ENCODE measurements at regions not wholly inside any gene's neighbourhood (a gene's known extent, or its start where the extent isn't known, plus 50 kb on each side); places are given as distances from the start of the nearest gene placed in this dataset.

DNA sequence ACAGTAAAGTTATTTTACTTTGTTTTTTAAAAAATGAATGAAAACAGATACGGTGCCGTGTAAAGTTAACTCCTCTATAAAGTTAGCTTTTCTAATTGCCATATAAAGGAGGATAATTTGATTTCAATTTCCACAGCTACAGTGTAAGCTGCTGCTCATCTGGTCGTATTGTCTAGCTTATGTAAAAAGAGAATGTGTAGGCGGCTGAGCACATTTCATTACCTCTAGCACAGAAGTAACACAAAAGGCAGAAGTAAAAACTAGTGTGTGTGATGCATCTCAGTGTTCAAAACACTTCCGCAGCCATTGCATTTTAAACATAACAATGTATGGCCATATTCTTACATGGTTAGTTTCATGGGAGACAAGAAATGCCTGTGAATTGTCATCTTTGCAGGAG, 105.0 kb upstream of the P2RY1 start:
- TF ChIP-seq, protein P1, sequence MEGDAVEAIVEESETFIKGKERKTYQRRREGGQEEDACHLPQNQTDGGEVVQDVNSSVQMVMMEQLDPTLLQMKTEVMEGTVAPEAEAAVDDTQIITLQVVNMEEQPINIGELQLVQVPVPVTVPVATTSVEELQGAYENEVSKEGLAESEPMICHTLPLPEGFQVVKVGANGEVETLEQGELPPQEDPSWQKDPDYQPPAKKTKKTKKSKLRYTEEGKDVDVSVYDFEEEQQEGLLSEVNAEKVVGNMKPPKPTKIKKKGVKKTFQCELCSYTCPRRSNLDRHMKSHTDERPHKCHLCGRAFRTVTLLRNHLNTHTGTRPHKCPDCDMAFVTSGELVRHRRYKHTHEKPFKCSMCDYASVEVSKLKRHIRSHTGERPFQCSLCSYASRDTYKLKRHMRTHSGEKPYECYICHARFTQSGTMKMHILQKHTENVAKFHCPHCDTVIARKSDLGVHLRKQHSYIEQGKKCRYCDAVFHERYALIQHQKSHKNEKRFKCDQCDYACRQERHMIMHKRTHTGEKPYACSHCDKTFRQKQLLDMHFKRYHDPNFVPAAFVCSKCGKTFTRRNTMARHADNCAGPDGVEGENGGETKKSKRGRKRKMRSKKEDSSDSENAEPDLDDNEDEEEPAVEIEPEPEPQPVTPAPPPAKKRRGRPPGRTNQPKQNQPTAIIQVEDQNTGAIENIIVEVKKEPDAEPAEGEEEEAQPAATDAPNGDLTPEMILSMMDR (IDR thresholded peaks at IDR 0.05; ENCODE audit: low read depth, low read length), result no peak

DNA sequence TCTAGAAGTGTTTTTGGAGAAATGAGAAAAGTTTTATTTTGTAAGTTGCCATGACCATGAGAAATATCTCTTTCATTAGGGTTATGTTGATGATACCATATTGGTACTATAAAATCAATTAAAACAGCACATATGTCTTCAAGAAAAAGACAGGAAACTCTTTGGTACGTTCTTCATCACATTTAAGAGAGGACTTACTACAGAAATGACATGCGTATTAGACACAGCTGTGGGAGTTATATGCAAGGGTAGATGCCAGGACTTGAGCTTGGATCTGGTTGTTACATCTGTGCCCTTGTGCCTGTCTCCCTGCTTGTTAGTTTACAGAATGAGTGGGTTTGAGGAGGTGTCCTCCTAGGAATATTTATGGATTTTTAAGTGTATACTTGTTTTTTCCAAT, 103.4 kb upstream of the P2RY1 start:
- no peaks in the 10 kb centered on the region for H3K9me3 ChIP-seq
- no peaks in the 10 kb centered on the region for H3K27me3 ChIP-seq
- H3K4me3 ChIP-seq (ENCODE audit: low read depth, low read length), result no peak overlapping the region
- TF ChIP-seq, protein P1 (IDR thresholded peaks at IDR 0.05; ENCODE audit: low read depth, low read length), result no peak
- H3K4me1 ChIP-seq, result no peaks in the 10 kb centered on the region
- H3K36me3 ChIP-seq, result no peaks in the 10 kb centered on the region
- no peak for DNase-seq

More for the DNA sequence above, 105.0 kb upstream of the P2RY1 start:
- Histone ChIP-seq H3K4me1 (no peaks in the 10 kb centered on the region), H3K27me3 (no peaks in the 10 kb centered on the region), H3K36me3 (no peaks in the 10 kb centered on the region), H3K4me3 (ENCODE audit: low read depth, low read length) (no peak overlapping the region), H3K9me3 (no peaks in the 10 kb centered on the region)
- DNase-seq, result no peak

DNA sequence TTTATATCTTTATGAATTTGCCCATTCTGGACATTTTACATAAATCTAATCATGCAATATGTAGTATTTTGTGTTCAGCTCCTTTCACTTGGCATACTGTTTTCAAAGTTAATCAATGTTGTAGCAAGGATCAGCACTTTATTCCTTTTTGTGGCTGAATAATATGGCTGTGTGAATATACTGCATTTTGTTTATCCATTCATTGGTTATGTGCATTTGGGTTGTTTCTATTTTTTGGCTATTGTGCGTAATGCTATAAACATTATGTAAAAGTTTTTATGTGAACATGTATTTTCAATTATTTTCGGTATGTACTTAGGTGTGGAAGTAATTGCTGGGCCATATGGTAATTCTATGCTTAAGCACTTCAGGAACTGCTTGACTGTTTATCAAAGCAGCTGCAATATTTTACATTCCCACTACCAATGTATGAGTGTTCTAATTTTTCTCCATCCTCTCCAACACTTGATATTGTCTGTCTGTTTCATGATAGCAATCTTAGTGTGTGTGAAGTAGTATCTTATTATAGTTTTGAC, 101.3 kb upstream of the P2RY1 start:
- DNase-seq, result no peak
- no peaks in the 10 kb centered on the region for H3K9me3 ChIP-seq
- H3K4me1 ChIP-seq, result no peaks in the 10 kb centered on the region
- TF ChIP-seq, protein P1 (IDR thresholded peaks at IDR 0.05; ENCODE audit: low read depth, low read length), result no peak
- no peaks in the 10 kb centered on the region for H3K36me3 ChIP-seq
- no peaks in the 10 kb centered on the region for H3K27me3 ChIP-seq
- H3K4me3 ChIP-seq (ENCODE audit: low read depth, low read length), result no peak overlapping the region

DNA sequence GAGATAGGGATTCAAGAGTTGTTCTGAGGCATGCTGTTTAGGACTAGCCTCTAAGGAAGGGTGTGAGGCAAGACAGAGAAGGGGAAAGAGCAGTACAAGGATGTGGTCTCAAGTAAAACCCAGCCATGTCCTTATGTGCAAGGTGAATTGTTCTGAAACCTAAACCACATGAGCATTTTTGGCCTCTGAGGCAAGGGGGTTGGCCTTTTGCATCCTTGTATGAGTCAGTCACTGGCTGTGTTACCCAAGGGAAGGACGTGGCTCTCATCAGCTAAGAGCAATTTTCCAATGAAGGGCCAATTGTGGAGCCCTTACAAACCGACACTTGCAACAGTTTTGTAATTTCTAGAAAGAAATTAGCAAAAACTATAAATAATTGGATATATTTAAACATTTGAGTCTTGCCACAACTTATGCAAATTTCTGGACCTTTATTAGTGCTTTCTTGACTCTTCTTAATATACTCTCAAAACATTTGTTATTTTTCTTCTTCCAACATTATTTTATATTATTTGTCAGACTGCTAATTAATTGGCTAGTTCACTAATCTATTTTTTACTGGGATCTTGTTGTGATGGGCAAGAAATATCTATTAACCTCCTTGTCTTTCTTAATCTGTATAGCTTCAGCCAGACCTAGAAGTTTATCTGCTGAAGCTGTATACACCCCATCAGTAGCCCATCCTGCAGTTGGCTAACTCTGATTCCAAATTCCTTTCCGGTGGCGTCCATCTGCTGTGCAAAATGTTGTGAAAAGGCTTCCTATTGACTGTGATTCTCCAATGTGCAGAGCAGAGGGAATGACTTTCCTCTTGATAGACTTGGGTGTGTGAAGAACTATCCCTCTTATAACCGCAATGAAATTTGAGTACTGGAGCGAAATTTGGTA, 97.7 kb upstream of the P2RY1 start:
- no peaks in the 10 kb centered on the region for H3K36me3 ChIP-seq
- no peaks in the 10 kb centered on the region for H3K4me1 ChIP-seq
- TF ChIP-seq, protein P1 (IDR thresholded peaks at IDR 0.05; ENCODE audit: low read depth, low read length), result no peak
- H3K27me3 ChIP-seq, result no peaks in the 10 kb centered on the region
- H3K9me3 ChIP-seq, result no peaks in the 10 kb centered on the region
- DNase-seq, result no peak
- no peak overlapping the region for H3K4me3 ChIP-seq (ENCODE audit: low read depth, low read length)

DNA sequence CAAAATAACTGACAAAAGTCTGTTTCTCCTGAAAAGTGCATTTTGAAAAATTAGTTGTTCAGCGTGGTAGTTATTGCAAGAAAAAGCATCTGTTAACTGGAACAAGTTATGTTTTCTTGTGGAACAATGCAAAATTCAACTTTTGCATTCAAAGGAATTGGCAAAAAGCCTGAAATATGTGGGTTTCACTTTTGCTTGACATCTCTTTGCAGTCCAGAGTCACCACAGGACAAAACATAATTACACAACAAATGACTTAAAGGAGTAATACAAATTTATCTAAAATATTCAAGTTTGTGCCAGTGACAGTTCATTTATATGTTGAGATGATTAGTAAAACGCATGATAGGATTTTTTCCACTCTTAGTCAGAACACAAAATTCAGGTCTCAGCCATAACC, 96.3 kb upstream of the P2RY1 start:
- TF ChIP-seq, protein P1 (IDR thresholded peaks at IDR 0.05; ENCODE audit: low read depth, low read length), result no peak
- no peak overlapping the region for H3K4me3 ChIP-seq (ENCODE audit: low read depth, low read length)
- H3K4me1 ChIP-seq, result no peaks in the 10 kb centered on the region
- no peaks in the 10 kb centered on the region for H3K9me3 ChIP-seq
- H3K36me3 ChIP-seq, result no peaks in the 10 kb centered on the region
- no peaks in the 10 kb centered on the region for H3K27me3 ChIP-seq
- no peak for DNase-seq
